ENCODE measurements at regions not wholly inside any gene's neighbourhood (a gene's known extent, or its start where the extent isn't known, plus 50 kb on each side); places are given as distances from the start of the nearest gene placed in this dataset.

GRCh38 chr3:151625586-151625985 is 108.1 kb upstream of the AADACL2 start:
- no peak overlapping the region for H3K4me3 ChIP-seq (ENCODE audit: low read depth in 1 of 2, low read length in 2 of 2)
- H3K27me3 ChIP-seq (ENCODE audit: insufficient read depth, low read length, poor library complexity): no peaks in the 10 kb centered on the region
- no peak overlapping the region for H2AFZ ChIP-seq (ENCODE audit: low read depth, low read length)
- H4K20me1 ChIP-seq (ENCODE audit: insufficient read depth, low read length): no peaks in the 10 kb centered on the region
- ATAC-seq (ENCODE audit: insufficient read depth, low read depth) (no peak), DNase-seq (no peak)
- no peaks in the 10 kb centered on the region for H3K79me2 ChIP-seq (ENCODE audit: insufficient read depth, low read length)
- no peaks in the 10 kb centered on the region for H3K9me3 ChIP-seq (ENCODE audit: insufficient read depth, low read length, severe bottlenecking)
- H3K4me2 ChIP-seq (ENCODE audit: insufficient read depth, low read length): no peak overlapping the region
- H3K27ac ChIP-seq (ENCODE audit: low read length): no peak overlapping the region
- TF ChIP-seq, protein P1, sequence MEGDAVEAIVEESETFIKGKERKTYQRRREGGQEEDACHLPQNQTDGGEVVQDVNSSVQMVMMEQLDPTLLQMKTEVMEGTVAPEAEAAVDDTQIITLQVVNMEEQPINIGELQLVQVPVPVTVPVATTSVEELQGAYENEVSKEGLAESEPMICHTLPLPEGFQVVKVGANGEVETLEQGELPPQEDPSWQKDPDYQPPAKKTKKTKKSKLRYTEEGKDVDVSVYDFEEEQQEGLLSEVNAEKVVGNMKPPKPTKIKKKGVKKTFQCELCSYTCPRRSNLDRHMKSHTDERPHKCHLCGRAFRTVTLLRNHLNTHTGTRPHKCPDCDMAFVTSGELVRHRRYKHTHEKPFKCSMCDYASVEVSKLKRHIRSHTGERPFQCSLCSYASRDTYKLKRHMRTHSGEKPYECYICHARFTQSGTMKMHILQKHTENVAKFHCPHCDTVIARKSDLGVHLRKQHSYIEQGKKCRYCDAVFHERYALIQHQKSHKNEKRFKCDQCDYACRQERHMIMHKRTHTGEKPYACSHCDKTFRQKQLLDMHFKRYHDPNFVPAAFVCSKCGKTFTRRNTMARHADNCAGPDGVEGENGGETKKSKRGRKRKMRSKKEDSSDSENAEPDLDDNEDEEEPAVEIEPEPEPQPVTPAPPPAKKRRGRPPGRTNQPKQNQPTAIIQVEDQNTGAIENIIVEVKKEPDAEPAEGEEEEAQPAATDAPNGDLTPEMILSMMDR (IDR thresholded peaks at IDR 0.05; ENCODE audit: borderline replicate concordance, extremely low read depth, low read length, poor library complexity, severe bottlenecking): no peak
- H3K4me1 ChIP-seq (ENCODE audit: insufficient read depth, low read length): no peaks in the 10 kb centered on the region
- no peak overlapping the region for H3K9ac ChIP-seq (ENCODE audit: low read depth, low read length)
- no peaks in the 10 kb centered on the region for H3K36me3 ChIP-seq (ENCODE audit: insufficient read depth, low read length)

GRCh38 chr3:151625086-151625485 is 108.6 kb upstream of the AADACL2 start:
- DNase-seq (no peak), ATAC-seq (ENCODE audit: insufficient read depth, low read depth) (no peak)
- no peaks in the 10 kb centered on the region for H3K4me1 ChIP-seq (ENCODE audit: insufficient read depth, low read length)
- H3K9ac ChIP-seq (ENCODE audit: low read depth, low read length): no peak overlapping the region
- no peaks in the 10 kb centered on the region for H3K79me2 ChIP-seq (ENCODE audit: insufficient read depth, low read length)
- H3K9me3 ChIP-seq (ENCODE audit: insufficient read depth, low read length, severe bottlenecking): no peaks in the 10 kb centered on the region
- no peaks in the 10 kb centered on the region for H3K27me3 ChIP-seq (ENCODE audit: insufficient read depth, low read length, poor library complexity)
- peak overlapping the region; percentile 36; the same call in 1 of the 2 replicates for H2AFZ ChIP-seq (ENCODE audit: low read depth, low read length)
- no peak overlapping the region for H3K4me3 ChIP-seq (ENCODE audit: low read depth in 1 of 2, low read length in 2 of 2)
- TF ChIP-seq, protein P1 (IDR thresholded peaks at IDR 0.05; ENCODE audit: borderline replicate concordance, extremely low read depth, low read length, poor library complexity, severe bottlenecking): no peak
- TF ChIP-seq EZH2 (IDR thresholded peaks at IDR 0.05; ENCODE audit: borderline replicate concordance, low read depth, low read length, severe bottlenecking): no peak
- no peak overlapping the region for H3K27ac ChIP-seq (ENCODE audit: low read length)
- no peaks in the 10 kb centered on the region for H3K36me3 ChIP-seq (ENCODE audit: insufficient read depth, low read length)
- no peak overlapping the region for H3K4me2 ChIP-seq (ENCODE audit: insufficient read depth, low read length)
- H4K20me1 ChIP-seq (ENCODE audit: insufficient read depth, low read length): no peaks in the 10 kb centered on the region

- H3K27ac ChIP-seq (ENCODE audit: low read length): no peak overlapping the region
- H3K9ac ChIP-seq (ENCODE audit: low read depth, low read length): no peak overlapping the region
- H3K36me3 ChIP-seq (ENCODE audit: insufficient read depth, low read length): no peaks in the 10 kb centered on the region
- H3K27me3 ChIP-seq (ENCODE audit: insufficient read depth, low read length, poor library complexity): no peaks in the 10 kb centered on the region
- no peak overlapping the region for H3K4me3 ChIP-seq (ENCODE audit: low read depth in 1 of 2, low read length in 2 of 2)
- no peak overlapping the region for H2AFZ ChIP-seq (ENCODE audit: low read depth, low read length)
- no peaks in the 10 kb centered on the region for H3K79me2 ChIP-seq (ENCODE audit: insufficient read depth, low read length)
- H3K9me3 ChIP-seq (ENCODE audit: insufficient read depth, low read length, severe bottlenecking): no peaks in the 10 kb centered on the region
- no peak overlapping the region for H3K4me2 ChIP-seq (ENCODE audit: insufficient read depth, low read length)
- no peaks in the 10 kb centered on the region for H3K4me1 ChIP-seq (ENCODE audit: insufficient read depth, low read length)
- DNase-seq (no peak), ATAC-seq (ENCODE audit: insufficient read depth, low read depth) (no peak)
- TF ChIP-seq, protein P1 (IDR thresholded peaks at IDR 0.05; ENCODE audit: borderline replicate concordance, extremely low read depth, low read length, poor library complexity, severe bottlenecking): no peak
- TF ChIP-seq EZH2 (IDR thresholded peaks at IDR 0.05; ENCODE audit: borderline replicate concordance, low read depth, low read length, severe bottlenecking): no peak
- H4K20me1 ChIP-seq (ENCODE audit: insufficient read depth, low read length): no peaks in the 10 kb centered on the region
These were observed 113.7 kb upstream of the AADACL2 start for GRCh38 chr3:151620071-151620470.

- H3K36me3 ChIP-seq (ENCODE audit: insufficient read depth, low read length): no peaks in the 10 kb centered on the region
- no peak for TF ChIP-seq EZH2 (IDR thresholded peaks at IDR 0.05; ENCODE audit: borderline replicate concordance, low read depth, low read length, severe bottlenecking)
- TF ChIP-seq, protein P1 (IDR thresholded peaks at IDR 0.05; ENCODE audit: borderline replicate concordance, extremely low read depth, low read length, poor library complexity, severe bottlenecking): no peak
These were observed 118.3 kb upstream of the AADACL2 start for GRCh38 chr3:151615464-151615863.

More at GRCh38 chr3:151615464-151615863, 118.3 kb upstream of the AADACL2 start:
- no peaks in the 10 kb centered on the region for H3K27me3 ChIP-seq (ENCODE audit: insufficient read depth, low read length, poor library complexity)
- no peaks in the 10 kb centered on the region for H4K20me1 ChIP-seq (ENCODE audit: insufficient read depth, low read length)
- no peak overlapping the region for H3K4me3 ChIP-seq (ENCODE audit: low read depth in 1 of 2, low read length in 2 of 2)
- H3K27ac ChIP-seq (ENCODE audit: low read length): no peak overlapping the region
- H3K9ac ChIP-seq (ENCODE audit: low read depth, low read length): no peak overlapping the region
- no peak for ATAC-seq (ENCODE audit: insufficient read depth, low read depth)
- H3K4me1 ChIP-seq (ENCODE audit: insufficient read depth, low read length): no peaks in the 10 kb centered on the region
- H3K9me3 ChIP-seq (ENCODE audit: insufficient read depth, low read length, severe bottlenecking): no peaks in the 10 kb centered on the region
- no peak overlapping the region for H2AFZ ChIP-seq (ENCODE audit: low read depth, low read length)
- DNase-seq: no peak
- no peak overlapping the region for H3K4me2 ChIP-seq (ENCODE audit: insufficient read depth, low read length)
- no peaks in the 10 kb centered on the region for H3K79me2 ChIP-seq (ENCODE audit: insufficient read depth, low read length)

All from DND-41 (cell line).